NCI-H2227 (cell line): ENCODE measurements at regions not wholly inside any gene's neighbourhood (a gene's known extent, or its start where the extent isn't known, plus 50 kb on each side); places are given as distances from the start of the nearest gene placed in this dataset.
"Not testable (repeated sequence)": the region's sequence is repeated elsewhere in the genome, so short reads cannot be mapped to it uniquely, and the experiment has no call there.

Experiments
- DNase-seq: peaks from one replicate; lab custom pipeline; 2025; ENCODE audit not compliant: unreplicated experiment; lab: John Stamatoyannopoulos, UW

- no peak for DNase-seq
These were observed 1075.8 kb downstream of the PCDH9 start for GRCh38 chr13:66154354-66154753.

- DNase-seq = no peak
These were observed 1077.5 kb downstream of the PCDH9 start for GRCh38 chr13:66152596-66152995.

- DNase-seq = not testable (repeated sequence)
These were observed 1085.8 kb downstream of the PCDH9 start for GRCh38 chr13:66144357-66144756.

- DNase-seq = no peak
These were observed 1090.4 kb downstream of the PCDH9 start for GRCh38 chr13:66139701-66140100.

GRCh38 chr13:66139250-66139649 lies 1090.9 kb downstream of the PCDH9 start:
- DNase-seq = no peak

- DNase-seq = no peak
These were observed 1091.8 kb downstream of the PCDH9 start for GRCh38 chr13:66138172-66138811.

- DNase-seq = no peak
These were observed 1092.8 kb downstream of the PCDH9 start for GRCh38 chr13:66137384-66137783.

GRCh38 chr13:66128692-66129269 lies 1101.4 kb downstream of the PCDH9 start:
- no peak for DNase-seq

GRCh38 chr13:66128201-66128600 lies 1101.9 kb downstream of the PCDH9 start:
- DNase-seq = no peak

- DNase-seq = no peak
These were observed 1112.6 kb downstream of the PCDH9 start for GRCh38 chr13:66117563-66117962.

- no peak for DNase-seq
These were observed 1116.1 kb downstream of the PCDH9 start for GRCh38 chr13:66113882-66114526.

- no peak for DNase-seq
These were observed 1118.5 kb downstream of the PCDH9 start for GRCh38 chr13:66111628-66112027.

- no peak for DNase-seq
These were observed 1123.9 kb downstream of the PCDH9 start for GRCh38 chr13:66106246-66106645.

GRCh38 chr13:66102864-66103263 lies 1127.3 kb downstream of the PCDH9 start:
- DNase-seq = no peak

GRCh38 chr13:66099825-66100224 lies 1130.3 kb downstream of the PCDH9 start:
- no peak for DNase-seq

- DNase-seq = peak; percentile 3
These were observed 1131.1 kb downstream of the PCDH9 start for GRCh38 chr13:66098931-66099628.

GRCh38 chr13:66089711-66090110 lies 1140.4 kb downstream of the PCDH9 start:
- no peak for DNase-seq

- no peak for DNase-seq
These were observed 1142.8 kb downstream of the PCDH9 start for GRCh38 chr13:66087269-66087710.

GRCh38 chr13:66077132-66077689 lies 1152.9 kb downstream of the PCDH9 start:
- DNase-seq = no peak

GRCh38 chr13:66076417-66076816 lies 1153.7 kb downstream of the PCDH9 start:
- DNase-seq = no peak

- DNase-seq = no peak
These were observed 1156.0 kb downstream of the PCDH9 start for GRCh38 chr13:66074018-66074615.
